HEK293 (cell line): ENCODE measurements at regions not wholly inside any gene's neighbourhood (a gene's known extent, or its start where the extent isn't known, plus 50 kb on each side); places are given as distances from the start of the nearest gene placed in this dataset.

Experiments
- CTCF ChIP-seq: fragments of 450-650 bp; formaldehyde crosslinking; IDR thresholded peaks from 2 replicates; pipeline ENCODE4 v1.5.1; 2016; ENCODE audit warnings: missing biosample characterization, missing genetic modification characterization
- PBX3 ChIP-seq: sonication (generic); formaldehyde crosslinking; IDR thresholded peaks from 2 replicates; pipeline ENCODE4 v1.8.1; 2022; ENCODE audit warnings: mild to moderate bottlenecking, moderate library complexity, missing genetic modification reagents
- ZNF843 ChIP-seq: fragments of 450-650 bp; formaldehyde crosslinking; IDR thresholded peaks from 2 replicates; pipeline ENCODE4 v1.5.1; 2016; ENCODE audit warnings: missing biosample characterization, missing genetic modification characterization

- TF ChIP-seq ZNF843 = no peak
- no peak for TF ChIP-seq CTCF (tag by site-specific recombination)
- TF ChIP-seq PBX3 (CRISPR knock-in tag) = no peak
Measured at GRCh38 chr2:150124739-150125138, 362.7 kb downstream of the RND3 start.
